Liver (tissue), 7 donors: ENCODE measurements at regions not wholly inside any gene's neighbourhood (a gene's known extent, or its start where the extent isn't known, plus 50 kb on each side); places are given as distances from the start of the nearest gene placed in this dataset.

Experiments used
- DNase-seq: peaks from one replicate; pipeline ENCODE4 v3.0.0-alpha.2; 2017; ENCODE audit warnings: low spot score
- H3K27ac ChIP-seq, 2 donors: one replicate each; pipeline ENCODE4 v1.7.0; 2013; ENCODE audit warnings: inconsistent platforms in 2 of 2, low read length in 2 of 2, control low read depth in 1 of 2, low read depth in 1 of 2, mild to moderate bottlenecking in 1 of 2
- H3K27me3 ChIP-seq, 4 donors: one replicate each; pipeline versions ENCODE4 v1.6.1 to v1.7.0; 2013; ENCODE audit warnings: low read length in 3 of 4, inconsistent platforms in 1 of 4, mild to moderate bottlenecking in 1 of 4, moderate library complexity in 1 of 4; ENCODE audit not compliant: control insufficient read depth in 4 of 4, insufficient read depth in 4 of 4
- H3K36me3 ChIP-seq, 4 donors: one replicate each; pipeline versions ENCODE4 v1.6.1 to v1.7.0; 2013; ENCODE audit warnings: low read length in 3 of 4, mild to moderate bottlenecking in 3 of 4, low read depth in 1 of 4, moderate library complexity in 1 of 4; ENCODE audit not compliant: control insufficient read depth in 4 of 4, insufficient read depth in 3 of 4
- H3K4me1 ChIP-seq, 4 donors: one replicate each; pipeline versions ENCODE4 v1.6.1 to v1.7.0; 2013; ENCODE audit warnings: low read length in 3 of 4, mild to moderate bottlenecking in 3 of 4, moderate library complexity in 1 of 4; ENCODE audit not compliant: control insufficient read depth in 4 of 4, insufficient read depth in 4 of 4
- H3K4me3 ChIP-seq, 3 donors: one replicate each; pipeline versions ENCODE4 v1.6.1 to v1.7.0; 2013; ENCODE audit warnings: low read length in 3 of 3, control low read depth in 1 of 3, low read depth in 1 of 3, mild to moderate bottlenecking in 1 of 3
- H3K9ac ChIP-seq, 2 donors: one replicate each; pipeline ENCODE4 v1.7.0; 2013; ENCODE audit warnings: low read length in 2 of 2, mild to moderate bottlenecking in 2 of 2, moderate library complexity in 2 of 2, control low read depth in 1 of 2, low read depth in 1 of 2
- H3K9me3 ChIP-seq, 4 donors: one replicate each; pipeline versions ENCODE4 v1.6.1 to v1.7.0; 2013; ENCODE audit warnings: low read length in 3 of 4; ENCODE audit not compliant: control insufficient read depth in 4 of 4
- EGR1 ChIP-seq, 2 donors: IDR thresholded peaks; 2 replicates each; pipeline ENCODE4 v1.6.1; 2016 to 2018; ENCODE audit warnings: antibody characterized with exemption in 2 of 2, low read depth in 2 of 2
- FOXA2 ChIP-seq: IDR thresholded peaks from 2 replicates; pipeline ENCODE4 v1.6.1; 2016; ENCODE audit warnings: antibody characterized with exemption
- HNF4A ChIP-seq, 2 donors: conservative IDR thresholded peaks; 2 replicates each; pipeline ENCODE4 v1.6.1; 2016; ENCODE audit warnings: antibody characterized with exemption in 2 of 2, mild to moderate bottlenecking in 2 of 2
- JUND ChIP-seq, 2 donors: IDR thresholded peaks; 2 replicates each; pipeline ENCODE4 v1.6.1; 2016; ENCODE audit warnings: antibody characterized with exemption in 2 of 2
- NR2F2 ChIP-seq: IDR thresholded peaks from 2 replicates; pipeline ENCODE4 v1.6.1; 2016; ENCODE audit warnings: antibody characterized with exemption
- SP1 ChIP-seq: IDR thresholded peaks from 2 replicates; pipeline ENCODE4 v1.6.1; 2018; ENCODE audit warnings: antibody characterized with exemption, mild to moderate bottlenecking
- TAF1 ChIP-seq: conservative IDR thresholded peaks from 2 replicates; pipeline ENCODE4 v1.6.1; 2016; ENCODE audit warnings: antibody characterized with exemption, mild to moderate bottlenecking
- YY1 ChIP-seq: IDR thresholded peaks from 2 replicates; pipeline ENCODE4 v1.6.1; 2016; ENCODE audit warnings: antibody characterized with exemption, mild to moderate bottlenecking
- WGBS: extraction: QIAGEN DNeasy Blood & Tissue Kit; methylation state at CpG from one replicate; pipeline ENCODE4 v1.1.7; 2013; 5-methylcytosine and 5-hydroxymethylcytosine counted together
- TF ChIP-seq, protein P1 (sequence below): IDR thresholded peaks from 2 replicates; pipeline ENCODE4 v1.6.1; 2016; ENCODE audit warnings: antibody characterized with exemption
- TF ChIP-seq, protein P2 (sequence below): IDR thresholded peaks from 2 replicates; pipeline ENCODE4 v1.6.1; 2016; ENCODE audit warnings: antibody characterized with exemption
- TF ChIP-seq, protein P3 (sequence below): IDR thresholded peaks from 2 replicates; pipeline ENCODE4 v1.6.1; 2016; ENCODE audit warnings: antibody characterized with exemption
- TF ChIP-seq, protein P4 (sequence below): IDR thresholded peaks from 2 replicates; pipeline ENCODE4 v1.6.1; 2016; ENCODE audit warnings: antibody characterized with exemption, mild to moderate bottlenecking
- donor health status: healthy.
- donor health status: healthy.
- donor health status: healthy.
- donor health status: healthy.

DNA sequence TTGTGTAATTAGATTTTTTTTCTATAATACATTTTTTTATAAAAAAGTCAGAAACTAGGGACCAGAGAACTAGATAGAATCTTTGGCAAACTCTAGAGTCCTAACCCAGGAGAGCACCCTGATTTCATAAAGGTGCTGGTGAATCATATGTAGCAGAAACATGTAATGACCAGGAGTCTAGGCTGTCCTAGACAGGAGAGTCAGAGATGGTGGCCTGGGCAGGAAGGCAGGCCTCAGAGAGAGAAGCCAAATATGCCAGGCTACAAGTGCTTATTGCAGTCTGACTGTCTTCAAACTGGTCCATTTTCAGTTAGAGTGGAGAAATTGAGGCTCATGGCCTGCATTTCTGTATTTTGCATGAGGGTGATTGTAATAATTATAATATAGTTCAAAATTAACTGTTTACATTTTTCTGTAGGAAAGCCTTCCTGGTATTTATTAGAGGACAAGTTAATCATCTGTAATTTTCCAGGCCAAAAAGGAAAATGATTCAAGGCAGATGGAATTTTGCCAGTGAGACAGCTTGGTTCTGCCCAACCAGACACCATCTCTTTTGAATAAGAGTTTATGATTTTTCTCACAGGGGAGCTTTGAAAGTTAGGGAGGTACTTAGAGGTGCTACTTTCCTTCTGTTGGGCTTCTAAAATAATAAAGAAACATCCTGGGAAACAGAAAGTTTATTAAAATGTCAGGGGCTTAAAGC lies 129.8 kb downstream of the S1PR1 start (continued):
- TF ChIP-seq, protein P1, sequence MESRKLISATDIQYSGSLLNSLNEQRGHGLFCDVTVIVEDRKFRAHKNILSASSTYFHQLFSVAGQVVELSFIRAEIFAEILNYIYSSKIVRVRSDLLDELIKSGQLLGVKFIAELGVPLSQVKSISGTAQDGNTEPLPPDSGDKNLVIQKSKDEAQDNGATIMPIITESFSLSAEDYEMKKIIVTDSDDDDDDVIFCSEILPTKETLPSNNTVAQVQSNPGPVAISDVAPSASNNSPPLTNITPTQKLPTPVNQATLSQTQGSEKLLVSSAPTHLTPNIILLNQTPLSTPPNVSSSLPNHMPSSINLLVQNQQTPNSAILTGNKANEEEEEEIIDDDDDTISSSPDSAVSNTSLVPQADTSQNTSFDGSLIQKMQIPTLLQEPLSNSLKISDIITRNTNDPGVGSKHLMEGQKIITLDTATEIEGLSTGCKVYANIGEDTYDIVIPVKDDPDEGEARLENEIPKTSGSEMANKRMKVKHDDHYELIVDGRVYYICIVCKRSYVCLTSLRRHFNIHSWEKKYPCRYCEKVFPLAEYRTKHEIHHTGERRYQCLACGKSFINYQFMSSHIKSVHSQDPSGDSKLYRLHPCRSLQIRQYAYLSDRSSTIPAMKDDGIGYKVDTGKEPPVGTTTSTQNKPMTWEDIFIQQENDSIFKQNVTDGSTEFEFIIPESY, result no peak
- TF ChIP-seq YY1, result no peak
- TF ChIP-seq, protein P2, sequence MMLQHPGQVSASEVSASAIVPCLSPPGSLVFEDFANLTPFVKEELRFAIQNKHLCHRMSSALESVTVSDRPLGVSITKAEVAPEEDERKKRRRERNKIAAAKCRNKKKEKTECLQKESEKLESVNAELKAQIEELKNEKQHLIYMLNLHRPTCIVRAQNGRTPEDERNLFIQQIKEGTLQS, result no peak
- TF ChIP-seq EGR1 (IDR thresholded peaks at IDR 0.05; ENCODE audit: low read depth in 2 of 2), result no peak
- TF ChIP-seq TAF1, result no peak

- H3K9ac ChIP-seq, result no peak overlapping the region
- no peak overlapping the region for H3K27ac ChIP-seq
- H3K27me3 ChIP-seq, result no peaks in the 10 kb centered on the region
- TF ChIP-seq SP1, result no peak
- no peak for DNase-seq
- no peaks in the 10 kb centered on the region for H3K9me3 ChIP-seq
- WGBS, result 73% methylated on average over 5 of the region's 5 CpGs
- H3K4me3 ChIP-seq, result no peak overlapping the region
- H3K4me1 ChIP-seq, result no peaks in the 10 kb centered on the region
- no peaks in the 10 kb centered on the region for H3K36me3 ChIP-seq
Measured at GRCh38 chr1:101367630-101368029, 130.8 kb downstream of the S1PR1 start.

DNA sequence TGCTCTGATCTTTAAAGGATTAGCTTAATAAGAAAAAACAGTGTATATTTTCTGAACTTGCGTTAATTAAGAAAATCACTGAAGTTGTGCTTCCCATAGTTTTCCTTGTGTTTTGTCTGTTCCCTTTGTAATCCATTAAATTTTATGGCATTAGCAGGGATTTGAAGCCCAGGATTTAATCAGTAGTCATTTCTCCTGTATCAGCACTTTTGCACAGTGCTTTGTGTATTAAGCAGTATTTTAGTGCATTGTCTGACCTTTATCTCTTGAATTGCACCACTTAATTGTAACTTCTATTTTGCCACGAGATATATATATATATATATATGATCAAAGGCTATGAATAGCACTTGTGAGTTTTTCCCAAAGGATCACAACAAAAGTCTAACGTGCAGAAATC lies 133.7 kb downstream of the S1PR1 start:
- 83% methylated on average over 3 of the region's 3 CpGs for WGBS
- no peak overlapping the region for H3K27ac ChIP-seq
- H3K4me1 ChIP-seq, result no peaks in the 10 kb centered on the region
- H3K27me3 ChIP-seq, result no peaks in the 10 kb centered on the region
- TF ChIP-seq SP1, result no peak
- TF ChIP-seq JUND (IDR thresholded peaks at IDR 0.05), result no peak
- no peak for TF ChIP-seq HNF4A (conservative IDR thresholded peaks at IDR 0.05)
- TF ChIP-seq NR2F2, result no peak
- no peak for TF ChIP-seq FOXA2
- TF ChIP-seq, protein P3, sequence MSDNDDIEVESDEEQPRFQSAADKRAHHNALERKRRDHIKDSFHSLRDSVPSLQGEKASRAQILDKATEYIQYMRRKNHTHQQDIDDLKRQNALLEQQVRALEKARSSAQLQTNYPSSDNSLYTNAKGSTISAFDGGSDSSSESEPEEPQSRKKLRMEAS, result no peak
- TF ChIP-seq, protein P4, sequence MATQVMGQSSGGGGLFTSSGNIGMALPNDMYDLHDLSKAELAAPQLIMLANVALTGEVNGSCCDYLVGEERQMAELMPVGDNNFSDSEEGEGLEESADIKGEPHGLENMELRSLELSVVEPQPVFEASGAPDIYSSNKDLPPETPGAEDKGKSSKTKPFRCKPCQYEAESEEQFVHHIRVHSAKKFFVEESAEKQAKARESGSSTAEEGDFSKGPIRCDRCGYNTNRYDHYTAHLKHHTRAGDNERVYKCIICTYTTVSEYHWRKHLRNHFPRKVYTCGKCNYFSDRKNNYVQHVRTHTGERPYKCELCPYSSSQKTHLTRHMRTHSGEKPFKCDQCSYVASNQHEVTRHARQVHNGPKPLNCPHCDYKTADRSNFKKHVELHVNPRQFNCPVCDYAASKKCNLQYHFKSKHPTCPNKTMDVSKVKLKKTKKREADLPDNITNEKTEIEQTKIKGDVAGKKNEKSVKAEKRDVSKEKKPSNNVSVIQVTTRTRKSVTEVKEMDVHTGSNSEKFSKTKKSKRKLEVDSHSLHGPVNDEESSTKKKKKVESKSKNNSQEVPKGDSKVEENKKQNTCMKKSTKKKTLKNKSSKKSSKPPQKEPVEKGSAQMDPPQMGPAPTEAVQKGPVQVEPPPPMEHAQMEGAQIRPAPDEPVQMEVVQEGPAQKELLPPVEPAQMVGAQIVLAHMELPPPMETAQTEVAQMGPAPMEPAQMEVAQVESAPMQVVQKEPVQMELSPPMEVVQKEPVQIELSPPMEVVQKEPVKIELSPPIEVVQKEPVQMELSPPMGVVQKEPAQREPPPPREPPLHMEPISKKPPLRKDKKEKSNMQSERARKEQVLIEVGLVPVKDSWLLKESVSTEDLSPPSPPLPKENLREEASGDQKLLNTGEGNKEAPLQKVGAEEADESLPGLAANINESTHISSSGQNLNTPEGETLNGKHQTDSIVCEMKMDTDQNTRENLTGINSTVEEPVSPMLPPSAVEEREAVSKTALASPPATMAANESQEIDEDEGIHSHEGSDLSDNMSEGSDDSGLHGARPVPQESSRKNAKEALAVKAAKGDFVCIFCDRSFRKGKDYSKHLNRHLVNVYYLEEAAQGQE, result no peak
- TF ChIP-seq, protein P2, result no peak
- H3K4me3 ChIP-seq, result no peak overlapping the region
- no peaks in the 10 kb centered on the region for H3K9me3 ChIP-seq
- H3K36me3 ChIP-seq, result no peaks in the 10 kb centered on the region
- no peak for DNase-seq
- H3K9ac ChIP-seq, result no peak overlapping the region
